DND-41 (cell line): ENCODE measurements at regions not wholly inside any gene's neighbourhood (a gene's known extent, or its start where the extent isn't known, plus 50 kb on each side); places are given as distances from the start of the nearest gene placed in this dataset.
"Not testable (repeated sequence)": the region's sequence is repeated elsewhere in the genome, so short reads cannot be mapped to it uniquely, and the experiment has no call there.

Experiments used
- CTCF ChIP-seq: IDR thresholded peaks from 2 replicates; pipeline ENCODE4 v1.5.1; 2012; ENCODE audit warnings: borderline replicate concordance, low read length, moderate library complexity, mild to moderate bottlenecking; ENCODE audit not compliant: poor library complexity, severe bottlenecking; ENCODE audit errors: extremely low read depth
- EZH2 ChIP-seq: IDR thresholded peaks from 3 replicates; pipeline ENCODE4 v1.6.1; 2012; ENCODE audit warnings: borderline replicate concordance, low read depth, mild to moderate bottlenecking, moderate library complexity, low read length, inconsistent platforms; ENCODE audit not compliant: severe bottlenecking

- TF ChIP-seq CTCF, EZH2: not testable (repeated sequence)
Measured at GRCh38 chr3:195989921-195990840, 81.8 kb upstream of the TNK2 start.
